ENCODE measurements at regions not wholly inside any gene's neighbourhood (a gene's known extent, or its start where the extent isn't known, plus 50 kb on each side); places are given as distances from the start of the nearest gene placed in this dataset.

GRCh38 chr2:64876137-64876647 lies 113.0 kb upstream of the SLC1A4 start:
- Histone ChIP-seq H3K9me3 (ENCODE audit: control insufficient read depth in 4 of 4, low read length in 3 of 4) (no peaks in the 10 kb centered on the region), H3K27ac (ENCODE audit: low read depth in 1 of 2, low read length in 2 of 2) (no peak overlapping the region), H3K27me3 (ENCODE audit: control insufficient read depth in 4 of 4, insufficient read depth in 4 of 4, low read length in 3 of 4) (no peaks in the 10 kb centered on the region), H3K36me3 (ENCODE audit: control insufficient read depth in 4 of 4, insufficient read depth in 3 of 4, low read depth in 1 of 4, low read length in 3 of 4) (no peaks in the 10 kb centered on the region), H3K4me3 (ENCODE audit: low read depth in 1 of 3, low read length in 3 of 3) (no peak overlapping the region), H3K4me1 (ENCODE audit: control insufficient read depth in 4 of 4, insufficient read depth in 4 of 4, low read length in 3 of 4) (peaks cover 0 to 5% (median 0%) of the 10 kb centered on the region in 4 donors), H3K9ac (ENCODE audit: low read depth in 1 of 2, low read length in 2 of 2) (no peak overlapping the region)
- 61% methylated on average over 3 of the region's 3 CpGs for WGBS
- TF ChIP-seq FOXA2 (IDR thresholded peaks at IDR 0.05), result no peak
- no peak for TF ChIP-seq HNF4G (IDR thresholded peaks at IDR 0.05)
- TF ChIP-seq RAD21 (IDR thresholded peaks at IDR 0.05), result no peak
- no peak for TF ChIP-seq TAF1 (conservative IDR thresholded peaks at IDR 0.05)
- TF ChIP-seq NR2F2 (IDR thresholded peaks at IDR 0.05), result no peak
- TF ChIP-seq SP1 (IDR thresholded peaks at IDR 0.05), result no peak
- TF ChIP-seq REST (IDR thresholded peaks at IDR 0.05), result no peak
- no peak for TF ChIP-seq HNF4A (conservative IDR thresholded peaks at IDR 0.05)
- no peak for TF ChIP-seq YY1 (IDR thresholded peaks at IDR 0.05)
- no peak for TF ChIP-seq JUND (IDR thresholded peaks at IDR 0.05)
- no peak for TF ChIP-seq ATF3 (IDR thresholded peaks at IDR 0.05)
- TF ChIP-seq CTCF (IDR thresholded peaks at IDR 0.05; ENCODE audit: low read depth, low read length, missing input control), result no peak
- no peak for DNase-seq (ENCODE audit: low spot score)

- H3K36me3 ChIP-seq (ENCODE audit: control insufficient read depth in 4 of 4, insufficient read depth in 3 of 4, low read depth in 1 of 4, low read length in 3 of 4), result no peaks in the 10 kb centered on the region
- 93% methylated on average over 5 of the region's 5 CpGs for WGBS
- no peaks in the 10 kb centered on the region for H3K9me3 ChIP-seq (ENCODE audit: control insufficient read depth in 4 of 4, low read length in 3 of 4)
- no peak overlapping the region for H3K4me3 ChIP-seq (ENCODE audit: low read depth in 1 of 3, low read length in 3 of 3)
- H3K9ac ChIP-seq (ENCODE audit: low read depth in 1 of 2, low read length in 2 of 2), result no peak overlapping the region
- no peaks in the 10 kb centered on the region for H3K27me3 ChIP-seq (ENCODE audit: control insufficient read depth in 4 of 4, insufficient read depth in 4 of 4, low read length in 3 of 4)
- DNase-seq (ENCODE audit: low spot score), result no peak
- no peak for TF ChIP-seq HNF4A (conservative IDR thresholded peaks at IDR 0.05)
- TF ChIP-seq EGR1 (IDR thresholded peaks at IDR 0.05; ENCODE audit: low read depth in 2 of 2), result no peak
- H3K4me1 ChIP-seq (ENCODE audit: control insufficient read depth in 4 of 4, insufficient read depth in 4 of 4, low read length in 3 of 4), result no peaks in the 10 kb centered on the region
- H3K27ac ChIP-seq (ENCODE audit: low read depth in 1 of 2, low read length in 2 of 2), result no peak overlapping the region
Measured at GRCh38 chr2:64879745-64880144, 109.5 kb upstream of the SLC1A4 start.

Data from liver (tissue), 8 donors.